Vagina (tissue), 2 donors: ENCODE measurements at regions not wholly inside any gene's neighbourhood (a gene's known extent, or its start where the extent isn't known, plus 50 kb on each side); places are given as distances from the start of the nearest gene placed in this dataset.

Experiments used
- DNase-seq, 2 donors: peaks; one replicate each; pipeline ENCODE4 v3.0.0-alpha.2; 2017; ENCODE audit errors: extremely low spot score in 2 of 2
- H3K27ac ChIP-seq: fragments of 200-600 bp; sonication (generic); one replicate; pipeline ENCODE4 v1.5.1; 2019
- H3K27me3 ChIP-seq: fragments of 200-600 bp; sonication (generic); one replicate; pipeline ENCODE4 v1.5.1; 2019
- H3K36me3 ChIP-seq, 2 donors: fragments of 200-600 bp; sonication (generic); one replicate each; pipeline ENCODE4 v1.5.1; 2017 to 2019
- H3K4me1 ChIP-seq: fragments of 200-600 bp; sonication (generic); one replicate; pipeline ENCODE4 v1.5.1; 2019
- H3K4me3 ChIP-seq, 2 donors: fragments of 200-600 bp; sonication (generic); 1 replicate in 1 of 2; 2 replicates in 1 of 2; pipeline ENCODE4 v1.5.1; 2016 to 2019
- H3K9me3 ChIP-seq: fragments of 200-600 bp; sonication (generic); one replicate; pipeline ENCODE4 v1.5.1; 2019
- POLR2A ChIP-seq, 2 donors: fragments of 450-650 bp; IDR thresholded peaks; one replicate each; pipeline ENCODE4 v1.6.1; 2017; ENCODE audit warnings: antibody characterized with exemption in 2 of 2, mild to moderate bottlenecking in 2 of 2, moderate library complexity in 2 of 2
- POLR2AphosphoS5 ChIP-seq, 2 donors: sonication (generic); formaldehyde crosslinking; IDR thresholded peaks; one replicate each; pipeline ENCODE4 v1.9.0; 2017; ENCODE audit warnings: antibody characterized with exemption in 2 of 2, mild to moderate bottlenecking in 2 of 2, low read depth in 1 of 2; ENCODE audit not compliant: insufficient read depth in 1 of 2
- intact Hi-C: fragments of 100-400 bp; cut with DNase I; formaldehyde crosslinking; loops from one replicate; pipeline ENCODE4 v1.15.1; 2023
- TF ChIP-seq, protein P1 (sequence below), 3 experiments: fragments of 450-650 bp in 2 of 3; fragments of 200-600 bp in 1 of 3; sonication (generic) in 1 of 3; IDR thresholded peaks; one replicate each; pipeline ENCODE4 v1.5.1; 2017 to 2019; ENCODE audit warnings: antibody characterized with exemption in 3 of 3, mild to moderate bottlenecking in 2 of 3, moderate library complexity in 2 of 3

DNA sequence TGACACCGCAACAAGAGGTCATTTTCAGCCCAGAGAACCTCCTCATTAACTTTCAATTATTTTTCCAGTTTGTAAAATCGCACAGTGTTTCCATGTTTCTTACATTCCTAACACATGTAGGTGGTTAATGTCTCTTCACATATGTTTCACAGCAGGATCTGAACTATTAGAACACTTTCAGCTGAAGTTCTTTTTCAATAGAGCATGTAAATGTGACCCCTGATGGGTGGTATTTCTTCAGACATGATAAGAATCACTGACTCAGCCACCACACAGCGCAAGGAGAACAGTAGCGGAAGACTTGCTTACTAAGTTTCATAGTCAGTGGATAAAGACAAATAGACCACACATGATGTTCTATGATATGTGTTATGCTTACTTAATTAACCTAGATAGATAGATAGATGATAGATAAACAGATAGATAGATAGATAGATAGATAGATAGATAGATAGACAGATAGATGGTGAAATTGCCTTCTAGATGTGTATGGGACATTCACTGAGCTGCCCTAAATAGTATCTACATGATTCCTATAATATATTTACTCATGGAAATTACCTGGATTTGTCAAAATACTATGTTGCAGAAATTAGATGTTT lies 1992.1 kb upstream of the NUDT12 start:
- H3K9me3 ChIP-seq: no peaks in the 10 kb centered on the region
- DNase-seq: no peak
- no peaks in the 10 kb centered on the region for H3K27me3 ChIP-seq
- H3K27ac ChIP-seq: no peak overlapping the region
- no peaks in the 10 kb centered on the region for H3K4me1 ChIP-seq
- H3K36me3 ChIP-seq: no peaks in the 10 kb centered on the region
- no peak for TF ChIP-seq POLR2A (IDR thresholded peaks at IDR 0.05)
- TF ChIP-seq, protein P1, sequence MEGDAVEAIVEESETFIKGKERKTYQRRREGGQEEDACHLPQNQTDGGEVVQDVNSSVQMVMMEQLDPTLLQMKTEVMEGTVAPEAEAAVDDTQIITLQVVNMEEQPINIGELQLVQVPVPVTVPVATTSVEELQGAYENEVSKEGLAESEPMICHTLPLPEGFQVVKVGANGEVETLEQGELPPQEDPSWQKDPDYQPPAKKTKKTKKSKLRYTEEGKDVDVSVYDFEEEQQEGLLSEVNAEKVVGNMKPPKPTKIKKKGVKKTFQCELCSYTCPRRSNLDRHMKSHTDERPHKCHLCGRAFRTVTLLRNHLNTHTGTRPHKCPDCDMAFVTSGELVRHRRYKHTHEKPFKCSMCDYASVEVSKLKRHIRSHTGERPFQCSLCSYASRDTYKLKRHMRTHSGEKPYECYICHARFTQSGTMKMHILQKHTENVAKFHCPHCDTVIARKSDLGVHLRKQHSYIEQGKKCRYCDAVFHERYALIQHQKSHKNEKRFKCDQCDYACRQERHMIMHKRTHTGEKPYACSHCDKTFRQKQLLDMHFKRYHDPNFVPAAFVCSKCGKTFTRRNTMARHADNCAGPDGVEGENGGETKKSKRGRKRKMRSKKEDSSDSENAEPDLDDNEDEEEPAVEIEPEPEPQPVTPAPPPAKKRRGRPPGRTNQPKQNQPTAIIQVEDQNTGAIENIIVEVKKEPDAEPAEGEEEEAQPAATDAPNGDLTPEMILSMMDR (IDR thresholded peaks at IDR 0.05): no peak
- no peak for TF ChIP-seq POLR2AphosphoS5 (IDR thresholded peaks at IDR 0.05; ENCODE audit: insufficient read depth in 1 of 2, low read depth in 1 of 2)
- intact Hi-C loops: no loop called here
- H3K4me3 ChIP-seq: no peak overlapping the region

DNA sequence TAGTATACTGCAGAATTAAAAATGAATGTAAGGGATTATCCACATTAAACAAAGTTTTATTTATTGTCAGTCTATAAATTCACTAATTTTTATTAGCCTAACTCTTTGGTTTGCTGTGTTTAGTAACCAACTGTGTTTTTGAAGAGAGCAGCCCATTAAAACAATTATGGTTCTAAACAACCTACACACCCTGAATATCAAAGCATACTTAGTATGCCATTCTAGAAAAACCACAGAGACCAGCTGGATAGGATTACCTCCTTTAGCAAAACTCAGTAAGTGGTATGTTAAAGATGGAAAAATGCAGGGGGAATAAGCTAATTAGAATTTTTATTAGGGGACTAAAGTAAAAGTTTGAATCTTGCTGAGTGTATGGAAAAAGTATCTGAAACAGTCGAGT lies 1981.7 kb upstream of the NUDT12 start:
- Histone ChIP-seq H3K4me3 (no peak overlapping the region), H3K9me3 (no peaks in the 10 kb centered on the region), H3K27me3 (no peaks in the 10 kb centered on the region), H3K27ac (no peak overlapping the region), H3K4me1 (no peaks in the 10 kb centered on the region), H3K36me3 (no peaks in the 10 kb centered on the region)
- intact Hi-C loops: no loop called here
- DNase-seq: no peak
- TF ChIP-seq POLR2A (IDR thresholded peaks at IDR 0.05) (no peak), POLR2AphosphoS5 (IDR thresholded peaks at IDR 0.05; ENCODE audit: insufficient read depth in 1 of 2, low read depth in 1 of 2) (no peak)
- TF ChIP-seq, protein P1 (IDR thresholded peaks at IDR 0.05): no peak

DNA sequence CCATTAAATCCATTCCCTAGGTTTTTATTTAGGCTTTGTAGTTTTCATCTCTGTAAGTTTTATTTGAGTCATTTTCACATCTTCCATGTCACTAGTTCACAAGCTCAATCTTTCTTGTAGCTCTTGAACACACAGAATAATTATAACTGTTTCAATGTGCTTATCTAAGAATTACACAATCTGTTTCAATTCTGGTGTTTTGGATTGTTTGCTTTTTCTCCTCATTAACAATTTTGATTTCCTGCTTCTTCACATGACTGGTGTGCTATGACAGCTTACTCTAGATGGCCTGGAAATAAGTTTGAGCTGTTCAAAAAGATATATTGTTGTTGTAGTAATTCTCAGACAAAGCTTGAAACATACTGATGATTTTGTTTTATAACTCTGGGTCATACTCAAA lies 1974.1 kb upstream of the NUDT12 start:
- intact Hi-C loops: no loop called here
- no peaks in the 10 kb centered on the region for H3K9me3 ChIP-seq
- H3K27me3 ChIP-seq: no peaks in the 10 kb centered on the region
- TF ChIP-seq POLR2AphosphoS5 (IDR thresholded peaks at IDR 0.05; ENCODE audit: insufficient read depth in 1 of 2, low read depth in 1 of 2): no peak
- DNase-seq: no peak
- H3K4me1 ChIP-seq: no peaks in the 10 kb centered on the region
- no peaks in the 10 kb centered on the region for H3K36me3 ChIP-seq
- H3K4me3 ChIP-seq: no peak overlapping the region
- H3K27ac ChIP-seq: no peak overlapping the region

DNA sequence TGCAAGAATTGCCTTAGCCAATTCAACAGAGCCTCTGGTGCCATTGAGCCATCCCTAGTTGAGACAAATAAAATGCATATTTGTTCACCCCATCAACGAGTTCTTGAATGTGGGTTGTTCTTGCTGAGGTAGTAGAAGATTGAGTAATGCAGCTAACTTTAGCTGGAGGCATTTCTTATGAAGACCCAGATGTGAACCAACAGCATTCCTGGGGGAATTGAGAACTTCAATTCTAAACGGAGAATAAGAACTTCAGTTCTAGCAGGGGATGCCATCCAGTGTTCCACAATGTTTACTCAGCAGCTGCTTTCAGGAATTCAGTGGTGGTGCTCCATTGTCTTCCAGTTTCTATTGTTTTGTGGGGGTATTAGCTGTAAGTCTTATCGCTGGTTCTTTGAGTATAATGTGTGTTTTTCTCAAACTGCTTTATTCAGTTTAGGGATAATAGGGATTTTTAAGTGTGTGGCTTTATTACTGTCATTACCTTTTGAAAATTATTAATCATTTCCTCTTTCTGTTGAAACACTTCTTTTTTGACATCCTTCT lies 1968.2 kb upstream of the NUDT12 start:
- no peaks in the 10 kb centered on the region for H3K9me3 ChIP-seq
- H3K36me3 ChIP-seq: no peaks in the 10 kb centered on the region
- no peak for DNase-seq
- no peak overlapping the region for H3K27ac ChIP-seq
- no peaks in the 10 kb centered on the region for H3K4me1 ChIP-seq
- intact Hi-C loops: no loop called here
- no peak overlapping the region for H3K4me3 ChIP-seq
- TF ChIP-seq POLR2A (IDR thresholded peaks at IDR 0.05) (no peak), POLR2AphosphoS5 (IDR thresholded peaks at IDR 0.05; ENCODE audit: insufficient read depth in 1 of 2, low read depth in 1 of 2) (no peak)
- TF ChIP-seq, protein P1 (IDR thresholded peaks at IDR 0.05): no peak
- H3K27me3 ChIP-seq: no peaks in the 10 kb centered on the region

DNA sequence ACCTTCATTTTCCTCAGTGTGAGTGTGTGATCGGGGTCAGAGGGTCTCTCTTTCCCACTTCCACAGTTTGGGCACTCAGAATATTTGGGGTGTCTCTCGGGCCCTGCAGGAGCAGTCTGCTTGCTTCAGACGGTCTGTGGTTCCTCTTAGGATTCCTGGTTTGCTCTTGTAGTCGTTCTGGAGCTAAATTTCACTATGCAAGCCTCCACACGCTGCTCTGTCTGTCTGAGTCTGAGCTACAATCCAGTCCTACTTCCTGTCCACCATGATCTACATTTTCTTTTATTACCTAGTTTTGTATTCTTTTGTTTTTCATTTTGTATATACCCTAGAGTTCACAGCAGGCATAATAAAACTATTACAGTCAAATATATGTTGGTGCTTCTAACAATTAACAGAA lies 1967.3 kb upstream of the NUDT12 start:
- Histone ChIP-seq H3K9me3 (no peaks in the 10 kb centered on the region), H3K4me1 (no peaks in the 10 kb centered on the region), H3K36me3 (no peaks in the 10 kb centered on the region), H3K27ac (no peak overlapping the region), H3K4me3 (no peak overlapping the region), H3K27me3 (no peaks in the 10 kb centered on the region)
- DNase-seq: no peak
- intact Hi-C loops: no loop called here
- no peak for TF ChIP-seq POLR2AphosphoS5 (IDR thresholded peaks at IDR 0.05; ENCODE audit: insufficient read depth in 1 of 2, low read depth in 1 of 2)
- TF ChIP-seq, protein P1 (IDR thresholded peaks at IDR 0.05): no peak
- no peak for TF ChIP-seq POLR2A (IDR thresholded peaks at IDR 0.05)
